Left renal cortex interstitium (tissue), 4 donors: ENCODE measurements at regions not wholly inside any gene's neighbourhood (a gene's known extent, or its start where the extent isn't known, plus 50 kb on each side); places are given as distances from the start of the nearest gene placed in this dataset.

Experiments
- DNase-seq, 4 donors: peaks; one replicate each; pipeline ENCODE4 v3.0.0-alpha.2; 2013; ENCODE audit warnings: low read depth in 4 of 4, low spot score in 2 of 4, missing footprints in 1 of 4

GRCh38 chr20:51269671-51270070 lies 246.8 kb upstream of the KCNG1 start:
- no peak for DNase-seq

GRCh38 chr20:51267679-51268078 lies 244.8 kb upstream of the KCNG1 start:
- no peak for DNase-seq

GRCh38 chr20:51266353-51266752 lies 243.4 kb upstream of the KCNG1 start:
- no peak for DNase-seq

GRCh38 chr20:51265361-51265760 lies 242.5 kb upstream of the KCNG1 start:
- DNase-seq, result no peak

GRCh38 chr20:51262240-51262639 lies 239.3 kb upstream of the KCNG1 start:
- no peak for DNase-seq

GRCh38 chr20:51259455-51259854 lies 236.5 kb upstream of the KCNG1 start:
- DNase-seq, result no peak

GRCh38 chr20:51258582-51259165 lies 235.8 kb upstream of the KCNG1 start:
- no peak for DNase-seq

GRCh38 chr20:51255417-51255816 lies 232.5 kb upstream of the KCNG1 start:
- DNase-seq, result no peak

GRCh38 chr20:51253280-51253679 lies 230.4 kb upstream of the KCNG1 start:
- no peak for DNase-seq

GRCh38 chr20:51249781-51250180 lies 226.9 kb upstream of the KCNG1 start:
- DNase-seq, result no peak

GRCh38 chr20:51249215-51249614 lies 226.3 kb upstream of the KCNG1 start:
- DNase-seq, result no peak

- no peak for DNase-seq
Observed at GRCh38 chr20:51244466-51244865, 221.6 kb upstream of the KCNG1 start.

GRCh38 chr20:51238675-51239305 lies 215.9 kb upstream of the KCNG1 start:
- no peak for DNase-seq

- DNase-seq, result no peak
Observed at GRCh38 chr20:51237791-51238190, 214.9 kb upstream of the KCNG1 start.

- no peak for DNase-seq
Observed at GRCh38 chr20:51237278-51237677, 214.4 kb upstream of the KCNG1 start.

GRCh38 chr20:51236421-51236820 lies 213.5 kb upstream of the KCNG1 start:
- DNase-seq, result no peak

- no peak for DNase-seq
Observed at GRCh38 chr20:51233345-51233744, 210.4 kb upstream of the KCNG1 start.

GRCh38 chr20:51230727-51231126 lies 207.8 kb upstream of the KCNG1 start:
- no peak for DNase-seq

GRCh38 chr20:51228763-51229162 lies 205.9 kb upstream of the KCNG1 start:
- no peak for DNase-seq

- DNase-seq, result no peak
Observed at GRCh38 chr20:51227744-51228143, 204.8 kb upstream of the KCNG1 start.

GRCh38 chr20:51223183-51223720 lies 200.3 kb upstream of the KCNG1 start:
- DNase-seq, result no peak

GRCh38 chr20:51221791-51222408 lies 199.0 kb upstream of the KCNG1 start:
- DNase-seq, result no peak
